GM12878 (cell line): ENCODE measurements at regions not wholly inside any gene's neighbourhood (a gene's known extent, or its start where the extent isn't known, plus 50 kb on each side); places are given as distances from the start of the nearest gene placed in this dataset.

Experiments
- ATAC-seq: fragments of 200-7000 bp; cut with Tn5 transposase; 3 replicates; pipeline ENCODE4 v1.9.1; 2020; ENCODE audit warnings: mild to moderate bottlenecking, moderate library complexity
- BruUV-seq: library from RNA; stranded (reverse); fragments of 400-500 nt; replicated peaks from 2 replicates; lab custom pipeline; 2021; lab: Mats Ljungman, UMichigan
- CTCF ChIA-PET: fragments of 300-600 bp; sonication (Branson Sonifier 250); formaldehyde crosslinking; extraction: SDS; loops from one replicate; lab custom pipeline; 2021; ENCODE audit warnings: inconsistent platforms; lab: Yijun Ruan, JAX
- POLR2A ChIA-PET: fragments of 350-600 bp; formaldehyde crosslinking; extraction: SDS; loops from one replicate; lab custom pipeline; 2021; ENCODE audit warnings: inconsistent platforms; lab: Charles Lee
- RAD21 ChIA-PET: fragments of 300-600 bp; sonication (Branson Sonifier 250); formaldehyde crosslinking; loops from one replicate; lab custom pipeline; 2023; ENCODE audit warnings: antibody characterized with exemption; ENCODE audit not compliant: unreplicated experiment; lab: Charles Lee
- SMC1A ChIA-PET: fragments of 300-600 bp; sonication (Branson Sonifier 250); formaldehyde crosslinking; loops from one replicate; lab custom pipeline; 2023; ENCODE audit not compliant: unreplicated experiment, uncharacterized antibody; lab: Charles Lee
- DNase-seq: peaks from one replicate; pipeline ENCODE4 v3.0.0-alpha.2; 2011; ENCODE audit warnings: low read depth, low spot score
- FAIRE-seq: peaks from 3 replicates; lab custom pipeline; 2011; peaks lifted over from hg19 to GRCh38; lab: Jason Lieb, UNC
- H2AFZ ChIP-seq: 2 replicates; pipeline ENCODE4 v1.6.0; 2011; ENCODE audit warnings: low read depth, low read length, control low read depth; ENCODE audit not compliant: control insufficient read depth
- H3K27ac ChIP-seq: 2 replicates; pipeline ENCODE4 v1.5.1; 2011; ENCODE audit warnings: control low read depth; ENCODE audit not compliant: control insufficient read depth, insufficient read depth
- H3K27me3 ChIP-seq, 2 experiments: replicated peaks in 1 of 2; 2 replicates each; pipeline versions ENCODE4 v1.6.0 to v1.6.1; 2011; ENCODE audit warnings: low read length in 1 of 2; ENCODE audit not compliant: control insufficient read depth in 2 of 2, insufficient read depth in 2 of 2
- H3K36me3 ChIP-seq, 2 experiments: 2 replicates each; pipeline ENCODE4 v1.5.1; 2011; ENCODE audit warnings: low read length in 1 of 2; ENCODE audit not compliant: control insufficient read depth in 2 of 2, insufficient read depth in 2 of 2
- H3K4me1 ChIP-seq: 2 replicates; pipeline ENCODE4 v1.6.1; 2011; ENCODE audit warnings: mild to moderate bottlenecking, low read length, moderate library complexity, mixed read lengths; ENCODE audit not compliant: control insufficient read depth, insufficient read depth
- H3K4me2 ChIP-seq: 2 replicates; pipeline ENCODE4 v1.6.0; 2011; ENCODE audit warnings: control low read depth; ENCODE audit not compliant: control insufficient read depth, insufficient read depth
- H3K4me3 ChIP-seq: fragments of 200-600 bp; sonication (generic); 2 replicates; pipeline ENCODE4 v1.5.1; 2016
- H3K79me2 ChIP-seq: 2 replicates; pipeline ENCODE4 v1.6.0; 2011; ENCODE audit warnings: low read length; ENCODE audit not compliant: control insufficient read depth, insufficient read depth
- H3K9ac ChIP-seq: 2 replicates; pipeline ENCODE4 v1.8.0; 2011; ENCODE audit warnings: low read length, control low read depth, mixed read lengths; ENCODE audit not compliant: control insufficient read depth, insufficient read depth
- H3K9me3 ChIP-seq: replicated peaks from 3 replicates; pipeline ENCODE4 v1.5.1; 2011; ENCODE audit warnings: mild to moderate bottlenecking, low read length; ENCODE audit not compliant: control insufficient read depth, insufficient read depth
- H4K20me1 ChIP-seq: 2 replicates; pipeline ENCODE4 v1.6.0; 2011; ENCODE audit not compliant: control insufficient read depth, insufficient read depth
- BRCA1 ChIP-seq: IDR thresholded peaks from 2 replicates; pipeline ENCODE4 v1.6.1; 2011; ENCODE audit warnings: low read depth, low read length, improper control_type of control experiment
- CBX5 ChIP-seq: sonication (generic); IDR thresholded peaks from 2 replicates; pipeline ENCODE4 v1.6.1; 2016; ENCODE audit warnings: low read depth, moderate library complexity, mild to moderate bottlenecking, inconsistent platforms
- CEBPB ChIP-seq, 2 experiments: fragments of 150-350 bp in 1 of 2; IDR thresholded peaks; 2 replicates each; pipeline ENCODE4 v1.6.1; 2012 to 2014; ENCODE audit warnings: low read depth in 2 of 2, low read length in 2 of 2, borderline replicate concordance in 1 of 2, inconsistent platforms in 1 of 2
- CREB1 ChIP-seq: IDR thresholded peaks from 2 replicates; pipeline ENCODE4 v1.6.1; 2012; ENCODE audit warnings: low read depth, mild to moderate bottlenecking, inconsistent platforms
- EGR1 ChIP-seq, 2 experiments: IDR thresholded peaks; 1 replicate in 1 of 2; 2 replicates in 1 of 2; pipeline ENCODE4 v1.6.1; 2011 to 2012; ENCODE audit warnings: low read depth in 2 of 2, low read length in 2 of 2, borderline replicate concordance in 1 of 2, mild to moderate bottlenecking in 1 of 2, moderate library complexity in 1 of 2
- ESRRA ChIP-seq: IDR thresholded peaks from 2 replicates; pipeline ENCODE4 v1.6.1; 2012; ENCODE audit warnings: mild to moderate bottlenecking, low read length, improper control_type of control experiment
- FOS ChIP-seq: IDR thresholded peaks from 3 replicates; pipeline ENCODE4 v1.6.1; 2011; ENCODE audit warnings: borderline replicate concordance; ENCODE audit not compliant: insufficient read length; ENCODE audit errors: extremely low read depth
- GATAD2B ChIP-seq: fragments of 450-650 bp; conservative IDR thresholded peaks from 2 replicates; pipeline ENCODE4 v1.6.1; 2017; ENCODE audit warnings: low read depth, mild to moderate bottlenecking, moderate library complexity
- HCFC1 ChIP-seq: fragments of 150-350 bp; IDR thresholded peaks from 2 replicates; pipeline ENCODE4 v1.6.1; 2014; ENCODE audit warnings: low read length
- HDGF ChIP-seq: fragments of 450-650 bp; IDR thresholded peaks from 2 replicates; pipeline ENCODE4 v1.6.1; 2016; ENCODE audit warnings: antibody characterized with exemption
- LARP7 ChIP-seq: fragments of 450-650 bp; IDR thresholded peaks from 2 replicates; pipeline ENCODE4 v1.6.1; 2017; ENCODE audit warnings: mild to moderate bottlenecking
- MEF2A ChIP-seq: IDR thresholded peaks from 2 replicates; pipeline ENCODE4 v1.6.1; 2011; ENCODE audit warnings: low read depth, mild to moderate bottlenecking, low read length, moderate library complexity; ENCODE audit not compliant: insufficient read depth
- NFYB ChIP-seq: IDR thresholded peaks from 2 replicates; pipeline ENCODE4 v1.6.1; 2011; ENCODE audit warnings: low read depth, mild to moderate bottlenecking, low read length, improper control_type of control experiment, moderate library complexity; ENCODE audit not compliant: insufficient read depth
- PAX8 ChIP-seq: fragments of 450-650 bp; IDR thresholded peaks from 2 replicates; pipeline ENCODE4 v1.6.1; 2017; ENCODE audit warnings: mild to moderate bottlenecking, moderate library complexity
- SIX5 ChIP-seq: IDR thresholded peaks from 2 replicates; pipeline ENCODE4 v1.6.1; 2011; ENCODE audit warnings: mild to moderate bottlenecking, low read depth, low read length, moderate library complexity; ENCODE audit not compliant: severe bottlenecking
- SREBF2 ChIP-seq: IDR thresholded peaks from 2 replicates; pipeline ENCODE4 v1.6.1; 2012; ENCODE audit warnings: mild to moderate bottlenecking, low read length
- ZNF384 ChIP-seq: IDR thresholded peaks from 2 replicates; pipeline ENCODE4 v1.6.1; 2012; ENCODE audit warnings: low read depth, mild to moderate bottlenecking, low read length, improper control_type of control experiment, borderline replicate concordance
- WGBS: methylation state at CpG from one replicate; pipeline ENCODE4 v1.1.6; 2016; ENCODE audit warnings: low lambda C conversion rate; ENCODE audit not compliant: insufficient replicate concordance, insufficient coverage; ENCODE audit errors: missing lambda C conversion rate; 5-methylcytosine and 5-hydroxymethylcytosine counted together
- in situ Hi-C: fragments of 300-500 bp; cut with MboI; formaldehyde crosslinking; loops from 9 replicates; pipeline ENCODE4 v1.14.3; 2018; ENCODE audit warnings: mixed read lengths
- intact Hi-C: fragments of 100-400 bp; cut with micrococcal nuclease; formaldehyde crosslinking; loops from one replicate; pipeline ENCODE4 v1.14.2; 2022; ENCODE audit not compliant: unreplicated experiment

DNA sequence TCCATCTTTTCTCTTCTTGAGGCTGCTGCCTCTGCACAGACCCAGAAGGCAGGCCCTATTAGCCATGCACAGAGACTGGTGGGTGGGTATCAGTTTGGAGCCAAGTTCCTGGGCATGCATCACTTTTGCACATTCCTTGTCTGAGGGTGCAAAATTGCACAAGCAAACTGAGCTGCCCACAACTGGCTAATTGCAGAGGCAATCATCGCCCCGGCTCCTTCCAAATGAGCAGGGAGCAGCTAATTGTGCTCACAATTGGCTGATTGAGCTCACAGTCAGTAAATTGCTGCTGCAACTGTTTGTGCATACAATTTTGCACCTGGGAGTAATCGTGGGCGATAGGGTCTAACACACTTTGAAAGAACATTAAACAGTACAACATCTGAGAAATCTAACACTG, 511.4 kb downstream of the DHX35 start:
- TF ChIP-seq LARP7 (no peak), CBX5 (no peak), ESRRA (no peak), CEBPB (IDR thresholded peaks at IDR 0.05; ENCODE audit: borderline replicate concordance in 1 of 2, low read depth in 2 of 2, low read length in 2 of 2) (no peak), EGR1 (IDR thresholded peaks at IDR 0.05; ENCODE audit: borderline replicate concordance in 1 of 2, low read depth in 2 of 2, low read length in 2 of 2) (no peak), CREB1 (no peak)
- H3K9ac ChIP-seq: no peak overlapping the region
- no peak overlapping the region for H3K27ac ChIP-seq
- no peaks in the 10 kb centered on the region for H3K36me3 ChIP-seq
- BruUV-seq: no TSS peak
- intact Hi-C loops: no loop called here
- no peaks in the 10 kb centered on the region for H3K4me1 ChIP-seq
- no peaks in the 10 kb centered on the region for H3K27me3 ChIP-seq
- RAD21 ChIA-PET: no interaction called here
- CTCF ChIA-PET: no interaction called here
- no peaks in the 10 kb centered on the region for H4K20me1 ChIP-seq
- WGBS: 13% methylated on average over 4 of the region's 4 CpGs
- H3K4me2 ChIP-seq: no peak overlapping the region
- in situ Hi-C loops: no loop called here
- no peak overlapping the region for H3K4me3 ChIP-seq
- H2AFZ ChIP-seq: no peak overlapping the region
- no peaks in the 10 kb centered on the region for H3K9me3 ChIP-seq
- SMC1A ChIA-PET: no interaction called here
- FAIRE-seq (no peak), ATAC-seq (no peak), DNase-seq (no peak)
- no peaks in the 10 kb centered on the region for H3K79me2 ChIP-seq
- POLR2A ChIA-PET: no interaction called here

DNA sequence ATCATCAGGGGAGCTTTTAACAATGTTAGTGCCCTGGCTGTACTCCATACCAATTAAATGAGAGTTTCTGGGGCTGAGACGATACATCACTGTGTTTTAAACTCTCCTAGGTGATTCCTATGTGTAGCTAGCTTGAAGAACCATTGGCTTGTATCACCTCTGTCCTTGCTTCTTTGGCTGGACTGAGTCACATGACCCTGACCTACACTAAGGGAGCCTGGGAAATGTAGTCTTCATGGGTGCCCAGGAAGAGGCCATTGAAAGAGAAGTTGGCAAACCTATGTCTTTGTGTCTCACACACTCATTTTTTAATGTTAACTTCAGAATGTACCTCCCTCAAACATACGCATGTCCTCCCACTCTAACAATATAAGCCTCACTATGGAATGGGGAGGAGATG, 506.6 kb downstream of the DHX35 start:
- H3K36me3 ChIP-seq: no peaks in the 10 kb centered on the region
- no peaks in the 10 kb centered on the region for H3K79me2 ChIP-seq
- H3K4me2 ChIP-seq: no peak overlapping the region
- H3K9ac ChIP-seq: no peak overlapping the region
- CTCF ChIA-PET: no interaction called here
- H2AFZ ChIP-seq: no peak overlapping the region
- no TSS peak for BruUV-seq
- ATAC-seq: peak; percentile 55
- H3K4me3 ChIP-seq: no peak overlapping the region
- 41% methylated on average over 2 of the region's 2 CpGs for WGBS
- intact Hi-C loops (no loop called here), in situ Hi-C loops (no loop called here)
- POLR2A ChIA-PET: no interaction called here
- H3K9me3 ChIP-seq: no peaks in the 10 kb centered on the region
- no peaks in the 10 kb centered on the region for H3K4me1 ChIP-seq
- SMC1A ChIA-PET: no interaction called here
- TF ChIP-seq HDGF (no peak), BRCA1 (no peak), FOS (no peak), ZNF384 (no peak), MEF2A (no peak), SREBF2 (no peak), NFYB (no peak), GATAD2B (no peak), PAX8 (no peak), SIX5 (peak; percentile 38), HCFC1 (0 out of 2 replicates have a peak, but pooled peaks have one; percentile 12)
- DNase-seq: no peak
- FAIRE-seq: no peak
- no peak overlapping the region for H3K27ac ChIP-seq
- no peaks in the 10 kb centered on the region for H4K20me1 ChIP-seq
- RAD21 ChIA-PET: no interaction called here
- H3K27me3 ChIP-seq: no peaks in the 10 kb centered on the region
